GM19463 (cell line): ENCODE measurements at regions not wholly inside any gene's neighbourhood (a gene's known extent, or its start where the extent isn't known, plus 50 kb on each side); places are given as distances from the start of the nearest gene placed in this dataset.
"Not testable (repeated sequence)": the region's sequence is repeated elsewhere in the genome, so short reads cannot be mapped to it uniquely, and the experiment has no call there.

ENCODE experiments used
- ATAC-seq: cut with Tn5 transposase; IDR thresholded peaks from one replicate; pipeline ENCODE4 v1.9.1; 2021; ENCODE audit warnings: mild to moderate bottlenecking, moderate library complexity; ENCODE audit not compliant: unreplicated experiment

DNA sequence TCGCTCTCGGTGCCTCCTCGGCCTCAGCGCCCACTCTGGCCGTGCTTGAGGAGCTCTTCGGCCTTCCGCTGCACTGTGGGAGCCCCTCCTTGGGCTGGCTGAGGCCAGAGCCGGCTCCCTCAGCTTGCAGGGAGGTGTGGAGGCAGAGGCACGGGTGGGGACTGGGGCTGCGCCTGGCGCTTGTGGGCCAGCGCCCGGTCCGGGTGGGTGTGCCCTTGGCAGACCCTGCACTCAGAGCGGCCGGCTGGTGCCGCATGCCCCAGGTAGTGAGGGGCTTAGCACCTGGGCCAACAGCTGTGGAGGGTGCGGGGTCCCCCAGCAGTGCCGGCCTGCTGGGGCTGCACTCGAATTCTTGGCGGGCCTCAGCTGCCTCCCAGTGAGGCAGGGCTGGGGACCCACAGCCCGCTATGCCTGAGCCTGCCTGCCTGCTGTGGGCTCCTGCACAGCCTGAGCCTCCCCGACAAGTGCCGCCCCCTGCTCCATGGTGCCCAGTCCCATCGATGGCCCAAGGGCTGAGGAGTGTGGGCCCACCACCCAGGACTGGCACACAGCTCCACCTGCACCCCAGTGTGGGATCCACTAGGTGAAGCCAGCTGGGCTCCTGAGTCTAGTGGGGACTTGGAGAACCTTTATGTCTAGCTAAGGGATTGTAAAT is 2085.2 kb upstream of the ACO1 start:
- ATAC-seq, result no peak

- ATAC-seq, result no peak
These were observed 2083.0 kb upstream of the ACO1 start for GRCh38 chr9:30301271-30301963.

DNA sequence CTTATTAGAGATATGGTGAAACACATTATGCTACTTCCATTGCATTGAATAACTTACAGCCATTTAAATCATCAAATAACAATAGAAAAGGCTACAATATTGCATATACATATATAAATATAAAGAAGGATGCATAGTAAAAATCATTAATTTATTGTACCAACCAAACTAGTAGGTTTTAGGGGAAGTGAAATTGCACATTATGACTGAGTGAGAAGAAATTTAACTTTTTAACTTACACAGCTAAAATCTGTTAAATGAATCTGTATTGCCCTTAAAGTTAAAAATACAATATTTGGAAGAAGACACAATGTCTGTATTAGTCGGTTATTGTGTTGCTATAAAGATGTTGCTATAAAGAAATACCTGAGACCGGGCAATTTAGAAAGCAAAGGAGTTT is 2073.7 kb upstream of the ACO1 start:
- ATAC-seq, result no peak

DNA sequence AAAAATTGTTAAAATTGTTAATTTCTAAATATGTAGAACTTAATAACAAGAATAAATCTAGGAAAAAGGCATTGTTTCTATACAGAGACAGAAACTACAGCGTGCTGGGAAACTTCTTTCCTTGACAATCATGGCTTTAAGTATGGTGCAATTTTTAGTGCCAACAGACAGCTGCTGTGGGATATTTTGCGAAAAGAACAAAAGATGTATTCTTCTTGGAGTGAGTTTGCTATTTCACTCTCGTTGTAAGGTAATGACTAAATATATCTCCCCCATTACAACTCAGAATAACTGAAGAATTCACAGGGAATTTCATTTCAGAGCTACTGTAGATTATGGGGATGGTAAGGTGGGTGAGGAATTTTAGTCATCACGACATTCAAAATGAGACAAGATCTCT is 2055.0 kb upstream of the ACO1 start:
- no peak for ATAC-seq

- ATAC-seq, result no peak
These were observed 2035.5 kb upstream of the ACO1 start for GRCh38 chr9:30348904-30349303.

- ATAC-seq, result no peak
These were observed 2034.6 kb upstream of the ACO1 start for GRCh38 chr9:30349526-30350513.

DNA sequence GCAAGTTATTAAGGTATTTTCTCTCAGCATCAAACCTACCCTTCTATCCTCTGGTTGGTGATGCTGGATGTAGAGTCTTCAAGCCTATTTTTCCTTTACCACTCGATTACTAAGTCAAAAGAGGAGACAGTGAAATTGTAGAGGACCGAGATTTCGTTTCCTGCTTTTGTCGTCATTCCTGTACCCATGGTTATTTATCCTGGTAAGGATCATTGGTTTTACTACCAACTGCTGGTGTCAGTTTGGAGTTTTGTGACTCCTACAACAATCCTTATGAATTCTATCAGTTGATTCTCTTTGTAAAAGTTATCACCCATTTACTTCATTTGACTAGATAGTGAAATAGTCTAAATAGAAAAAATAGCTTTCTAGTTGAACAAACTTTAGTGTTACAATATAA is 2028.2 kb upstream of the ACO1 start:
- no peak for ATAC-seq

- ATAC-seq, result no peak
These were observed 2022.1 kb upstream of the ACO1 start for GRCh38 chr9:30362373-30362772.

DNA sequence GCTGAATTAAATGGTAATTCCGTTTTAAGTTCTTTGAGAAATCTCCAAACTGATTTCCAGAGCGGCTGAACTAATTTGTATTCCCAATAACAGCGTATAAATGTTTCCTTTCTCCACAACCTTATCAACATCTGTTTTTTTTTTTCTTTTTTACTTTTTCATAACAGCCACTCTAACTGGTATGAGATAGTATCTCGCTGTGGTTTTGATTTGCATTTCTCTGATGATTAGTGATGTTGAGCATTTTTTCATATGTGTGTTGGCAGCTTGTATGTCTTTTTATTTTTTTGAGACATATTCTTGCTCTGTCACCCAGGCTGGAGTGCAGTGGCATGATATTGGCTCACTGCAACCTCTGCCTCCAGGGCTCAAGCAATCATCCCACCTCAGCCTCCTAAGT is 2018.3 kb upstream of the ACO1 start:
- ATAC-seq, result not testable (repeated sequence)

- no peak for ATAC-seq
These were observed 2002.2 kb upstream of the ACO1 start for GRCh38 chr9:30382271-30382670.

DNA sequence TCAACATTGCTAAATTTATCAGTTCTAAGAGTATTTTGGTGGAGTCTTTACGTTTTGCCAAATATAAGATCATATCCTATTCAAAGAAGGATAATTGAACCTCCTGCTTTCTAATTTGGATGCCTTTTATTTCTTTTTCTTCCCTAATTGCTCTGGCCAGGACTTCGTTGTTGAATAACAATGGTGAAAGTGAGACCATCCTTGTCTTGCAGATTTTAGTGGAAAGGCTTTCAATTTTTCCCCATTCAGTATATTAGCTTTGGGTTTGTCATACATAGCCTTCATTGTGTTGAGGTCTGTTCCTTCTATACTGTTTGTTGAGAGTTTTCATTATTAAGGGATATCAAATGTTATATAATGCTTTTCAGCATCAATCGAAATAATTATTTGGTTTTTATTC is 1974.2 kb upstream of the ACO1 start:
- ATAC-seq, result no peak

- no peak for ATAC-seq
These were observed 1972.9 kb upstream of the ACO1 start for GRCh38 chr9:30411571-30411970.

DNA sequence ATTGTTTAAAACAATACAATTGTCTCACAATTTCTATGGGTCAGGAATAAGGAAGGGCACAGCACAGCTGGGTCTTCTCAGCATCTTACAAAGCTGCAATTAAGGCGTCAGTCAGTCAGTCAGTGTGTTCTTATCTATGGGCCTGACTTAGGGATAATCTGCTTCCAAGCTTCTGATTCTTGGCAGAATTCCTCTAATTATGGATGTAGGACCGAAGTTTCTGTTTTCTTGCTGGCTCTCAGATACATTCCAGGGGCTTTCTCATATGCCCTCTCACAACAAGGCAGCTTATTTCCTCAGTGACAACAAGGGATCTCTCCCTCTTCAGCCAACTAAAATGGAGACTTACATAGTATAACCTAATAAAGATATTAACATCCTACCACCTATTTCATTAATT is 1925.3 kb upstream of the ACO1 start:
- no peak for ATAC-seq

DNA sequence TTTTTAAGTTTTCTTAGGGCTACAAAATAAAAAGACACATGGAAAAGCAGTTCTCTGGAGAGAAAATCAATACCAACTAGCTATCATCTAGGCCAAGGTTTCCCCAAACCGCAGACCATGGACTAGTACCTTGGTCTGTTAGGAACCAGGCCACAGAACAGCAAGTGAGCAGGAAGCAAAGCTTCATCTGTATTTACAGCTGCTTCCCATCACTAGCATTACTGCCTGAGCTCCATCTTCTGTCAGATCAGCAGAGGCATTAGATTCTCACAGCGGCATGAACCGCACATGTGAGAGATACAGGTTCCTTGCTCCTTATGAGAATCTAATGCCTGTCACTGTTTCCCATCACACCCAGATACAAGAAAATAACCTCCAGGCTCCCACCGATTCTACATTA is 1907.6 kb upstream of the ACO1 start:
- ATAC-seq, result no peak

GRCh38 chr9:30478684-30479083 is 1905.8 kb upstream of the ACO1 start:
- ATAC-seq, result no peak

DNA sequence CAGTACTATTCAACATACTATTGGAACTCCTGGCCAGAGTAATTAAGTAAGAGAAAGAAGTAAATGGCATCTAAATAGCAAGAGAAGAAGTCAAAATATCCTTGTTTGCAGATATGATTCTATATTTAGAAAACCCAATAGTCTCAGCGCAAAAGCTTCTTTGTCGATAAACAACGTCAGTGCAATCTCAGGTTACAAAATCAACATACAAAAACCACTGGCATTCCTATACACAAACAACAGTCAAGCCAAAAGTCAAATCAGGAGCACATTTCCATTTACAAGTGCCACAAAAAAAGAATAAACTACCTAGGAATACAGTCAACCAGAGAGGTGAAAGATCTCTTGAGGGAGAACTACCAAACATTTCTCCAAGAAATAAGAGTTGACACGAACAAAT is 1901.9 kb upstream of the ACO1 start:
- no peak for ATAC-seq

GRCh38 chr9:30484690-30485089 is 1899.8 kb upstream of the ACO1 start:
- ATAC-seq, result no peak

DNA sequence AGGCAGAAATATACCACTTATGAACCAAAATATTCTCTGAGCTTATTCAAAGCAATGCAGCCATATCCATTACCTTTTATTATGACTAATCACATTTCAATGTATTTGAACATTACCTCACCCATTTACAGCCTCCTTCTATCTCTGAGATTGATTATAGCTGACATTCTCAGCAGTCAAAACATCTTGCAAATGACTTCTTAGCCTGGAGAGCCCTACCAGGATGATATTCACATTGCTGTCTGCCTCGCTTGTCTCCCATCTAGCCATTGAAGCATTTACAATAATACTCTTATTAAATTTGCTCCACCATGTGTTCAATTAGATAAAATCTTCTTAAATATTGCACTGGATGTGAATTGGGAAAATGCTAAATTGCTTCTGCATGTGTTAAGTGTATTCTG is 1879.9 kb upstream of the ACO1 start:
- ATAC-seq, result no peak

GRCh38 chr9:30505311-30505710 is 1879.1 kb upstream of the ACO1 start:
- ATAC-seq, result no peak

GRCh38 chr9:30506749-30507148 is 1877.7 kb upstream of the ACO1 start:
- ATAC-seq, result no peak

- ATAC-seq, result no peak
These were observed 1877.3 kb upstream of the ACO1 start for GRCh38 chr9:30507166-30507565.

DNA sequence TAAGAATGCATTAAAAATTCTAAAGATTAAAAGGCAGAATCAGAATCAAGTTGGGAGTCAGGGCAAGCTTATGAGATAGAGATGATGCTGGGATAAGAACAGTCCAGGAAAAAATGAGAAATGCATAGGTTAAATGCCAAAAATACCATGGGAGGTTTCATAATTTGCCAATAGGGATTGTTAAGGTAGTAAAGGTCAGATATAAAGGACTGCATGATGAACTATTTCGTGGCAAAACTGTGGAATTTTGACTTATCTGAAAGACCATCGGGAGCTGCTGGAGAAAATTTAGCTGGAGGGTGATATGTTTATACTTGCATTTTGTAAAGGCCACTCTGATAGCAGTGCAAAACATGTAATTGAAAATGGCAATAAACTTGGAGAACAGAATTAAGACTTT is 1872.8 kb upstream of the ACO1 start:
- no peak for ATAC-seq
